GM23338 (cell line): ENCODE measurements at regions not wholly inside any gene's neighbourhood (a gene's known extent, or its start where the extent isn't known, plus 50 kb on each side); places are given as distances from the start of the nearest gene placed in this dataset.

Source experiments
- CTCF ChIP-seq, 2 experiments: fragments of 200-600 bp in 1 of 2; sonication (generic) in 1 of 2; conservative IDR thresholded peaks; 2 replicates each; pipeline versions ENCODE4 v1.5.1 to v1.6.1; 2016 to 2017; ENCODE audit warnings: antibody characterized with exemption in 2 of 2, low read depth in 2 of 2, mild to moderate bottlenecking in 2 of 2, moderate library complexity in 1 of 2
- ETS1 ChIP-seq: IDR thresholded peaks from 2 replicates; pipeline ENCODE4 v1.6.1; 2016; ENCODE audit warnings: antibody characterized with exemption
- EZH2 ChIP-seq: fragments of 200-600 bp; sonication (generic); IDR thresholded peaks from one replicate; pipeline ENCODE4 v1.8.0; 2017; ENCODE audit warnings: antibody characterized with exemption, mild to moderate bottlenecking, low read depth; ENCODE audit not compliant: unreplicated experiment
- EZH2phosphoT487 ChIP-seq: fragments of 200-600 bp; sonication (generic); IDR thresholded peaks from one replicate; pipeline ENCODE4 v1.8.1; 2018; ENCODE audit warnings: antibody characterized with exemption; ENCODE audit not compliant: unreplicated experiment
- JUNB ChIP-seq: IDR thresholded peaks from one replicate; pipeline ENCODE4 v1.6.1; 2016; ENCODE audit warnings: antibody characterized with exemption; ENCODE audit not compliant: unreplicated experiment

GRCh38 chrX:44784241-44784640 is 59.6 kb upstream of the DUSP21 start:
- TF ChIP-seq CTCF (conservative IDR thresholded peaks at IDR 0.05; ENCODE audit: low read depth in 2 of 2) (no peak), JUNB (no peak), EZH2 (no peak), ETS1 (no peak), EZH2phosphoT487 (no peak)
